ENCODE measurements at regions not wholly inside any gene's neighbourhood (a gene's known extent, or its start where the extent isn't known, plus 50 kb on each side); places are given as distances from the start of the nearest gene placed in this dataset.

DNA sequence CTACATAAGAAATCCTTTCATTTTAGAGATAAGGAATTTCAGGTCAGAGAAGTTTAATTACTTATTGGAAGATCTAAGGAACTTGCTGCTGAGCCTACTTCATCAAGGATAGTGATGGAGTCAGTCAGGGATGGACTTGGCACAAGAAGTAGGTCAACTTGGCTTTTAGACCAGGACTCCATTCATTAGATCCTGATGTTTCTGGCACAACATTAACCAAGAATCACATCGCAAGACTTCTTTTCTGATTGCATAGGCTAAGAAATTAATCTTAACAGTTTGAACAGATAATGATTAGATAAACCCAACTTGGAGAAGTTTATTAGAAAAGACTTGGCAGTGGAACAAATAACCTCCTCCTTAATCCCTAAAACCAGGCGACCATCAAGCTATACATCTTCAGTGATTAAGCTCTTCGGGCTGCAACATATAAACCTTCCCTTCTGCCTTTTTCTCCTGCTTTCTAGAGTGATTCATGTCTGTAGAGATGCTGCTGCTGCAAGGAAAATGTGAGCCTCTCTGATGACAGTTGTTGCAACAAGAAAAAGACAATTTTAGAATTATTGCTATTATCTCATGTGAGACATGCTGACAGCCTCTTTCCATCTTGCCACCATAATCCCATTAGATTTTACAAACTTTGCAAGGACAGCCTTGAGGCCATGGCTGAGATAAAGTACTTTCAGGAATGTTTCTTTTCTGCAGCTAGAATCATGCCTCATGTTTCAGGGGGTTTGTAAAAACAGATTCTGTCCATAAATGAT is 207.9 kb upstream of the SLC27A6 start:
- Mint-ChIP-seq H3K27ac (ENCODE audit: unreplicated experiment) (no peak overlapping the region), H3K36me3 (ENCODE audit: unreplicated experiment) (no peaks in the 10 kb centered on the region), H3K4me3 (ENCODE audit: unreplicated experiment) (no peak overlapping the region), H3K27me3 (ENCODE audit: unreplicated experiment) (peaks cover 18% of the 10 kb centered on the region), H3K4me1 (ENCODE audit: unreplicated experiment) (peaks cover 4% of the 10 kb centered on the region), H3K9me3 (ENCODE audit: unreplicated experiment) (peaks cover 4% of the 10 kb centered on the region)
- no peak for DNase-seq (ENCODE audit: extremely low spot score, unreplicated experiment)
- TF ChIP-seq, protein P1, sequence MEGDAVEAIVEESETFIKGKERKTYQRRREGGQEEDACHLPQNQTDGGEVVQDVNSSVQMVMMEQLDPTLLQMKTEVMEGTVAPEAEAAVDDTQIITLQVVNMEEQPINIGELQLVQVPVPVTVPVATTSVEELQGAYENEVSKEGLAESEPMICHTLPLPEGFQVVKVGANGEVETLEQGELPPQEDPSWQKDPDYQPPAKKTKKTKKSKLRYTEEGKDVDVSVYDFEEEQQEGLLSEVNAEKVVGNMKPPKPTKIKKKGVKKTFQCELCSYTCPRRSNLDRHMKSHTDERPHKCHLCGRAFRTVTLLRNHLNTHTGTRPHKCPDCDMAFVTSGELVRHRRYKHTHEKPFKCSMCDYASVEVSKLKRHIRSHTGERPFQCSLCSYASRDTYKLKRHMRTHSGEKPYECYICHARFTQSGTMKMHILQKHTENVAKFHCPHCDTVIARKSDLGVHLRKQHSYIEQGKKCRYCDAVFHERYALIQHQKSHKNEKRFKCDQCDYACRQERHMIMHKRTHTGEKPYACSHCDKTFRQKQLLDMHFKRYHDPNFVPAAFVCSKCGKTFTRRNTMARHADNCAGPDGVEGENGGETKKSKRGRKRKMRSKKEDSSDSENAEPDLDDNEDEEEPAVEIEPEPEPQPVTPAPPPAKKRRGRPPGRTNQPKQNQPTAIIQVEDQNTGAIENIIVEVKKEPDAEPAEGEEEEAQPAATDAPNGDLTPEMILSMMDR (IDR thresholded peaks at IDR 0.05): no peak

DNA sequence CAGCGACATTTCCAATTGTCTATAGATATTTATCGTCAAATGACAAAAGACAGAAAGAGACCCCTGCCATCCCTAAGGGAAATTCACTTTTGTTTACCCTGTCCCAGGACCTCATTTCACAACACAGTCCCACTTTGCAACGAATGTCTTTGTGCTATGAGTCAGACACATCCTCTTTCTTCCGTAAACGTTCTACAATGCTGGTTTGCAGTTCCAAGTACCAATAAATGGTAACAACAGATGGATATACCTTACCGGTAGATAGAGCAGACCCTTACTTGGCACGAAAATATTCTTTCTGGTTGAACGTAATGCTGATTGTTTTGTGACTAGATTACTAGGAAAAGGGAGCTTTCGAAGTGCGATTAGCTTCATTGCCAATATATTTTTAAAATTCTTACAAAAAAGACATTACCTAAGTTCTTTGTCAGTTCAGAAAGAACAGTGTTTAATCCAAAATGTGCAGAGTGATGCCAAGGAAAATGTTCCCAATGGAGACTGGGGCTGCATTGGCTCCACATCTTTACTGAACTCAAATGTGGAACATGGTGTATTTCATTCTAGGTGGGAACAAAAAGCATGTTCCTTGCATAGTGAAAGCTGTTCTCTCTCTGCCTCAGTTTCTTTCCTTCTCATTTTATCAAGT is 202.5 kb upstream of the SLC27A6 start:
- Mint-ChIP-seq H3K9me3 (ENCODE audit: unreplicated experiment) (peaks cover 4% of the 10 kb centered on the region), H3K27ac (ENCODE audit: unreplicated experiment) (no peak overlapping the region), H3K4me3 (ENCODE audit: unreplicated experiment) (no peak overlapping the region), H3K27me3 (ENCODE audit: unreplicated experiment) (peaks cover 15% of the 10 kb centered on the region), H3K36me3 (ENCODE audit: unreplicated experiment) (no peaks in the 10 kb centered on the region), H3K4me1 (ENCODE audit: unreplicated experiment) (no peaks in the 10 kb centered on the region)
- TF ChIP-seq, protein P1 (IDR thresholded peaks at IDR 0.05): no peak
- no peak for DNase-seq (ENCODE audit: extremely low spot score, unreplicated experiment)

DNA sequence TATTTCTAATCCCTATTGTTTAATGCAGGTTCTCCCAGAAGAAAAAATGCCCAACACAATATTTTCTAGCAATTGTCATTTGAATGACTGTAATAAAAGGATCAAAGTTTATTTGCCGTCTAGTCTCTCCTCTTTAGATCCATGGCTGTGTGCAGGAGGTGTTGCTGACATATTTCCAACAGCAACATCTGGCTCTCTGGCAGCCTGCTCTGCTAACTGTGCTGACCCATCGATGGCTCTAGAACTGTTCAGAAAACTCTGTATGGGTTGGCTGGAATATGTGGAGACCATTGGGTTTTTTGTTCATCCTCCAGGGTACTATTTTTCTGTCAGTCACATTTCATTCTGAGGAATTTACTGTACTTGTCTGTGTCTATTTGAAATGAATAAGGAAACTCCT is 202.0 kb upstream of the SLC27A6 start:
- TF ChIP-seq, protein P1 (IDR thresholded peaks at IDR 0.05): no peak
- H3K27me3 Mint-ChIP-seq (ENCODE audit: unreplicated experiment): peaks cover 15% of the 10 kb centered on the region
- peaks cover 4% of the 10 kb centered on the region for H3K9me3 Mint-ChIP-seq (ENCODE audit: unreplicated experiment)
- no peak for DNase-seq (ENCODE audit: extremely low spot score, unreplicated experiment)
- no peak overlapping the region for H3K4me3 Mint-ChIP-seq (ENCODE audit: unreplicated experiment)
- no peaks in the 10 kb centered on the region for H3K4me1 Mint-ChIP-seq (ENCODE audit: unreplicated experiment)
- H3K36me3 Mint-ChIP-seq (ENCODE audit: unreplicated experiment): no peaks in the 10 kb centered on the region
- no peak overlapping the region for H3K27ac Mint-ChIP-seq (ENCODE audit: unreplicated experiment)

DNA sequence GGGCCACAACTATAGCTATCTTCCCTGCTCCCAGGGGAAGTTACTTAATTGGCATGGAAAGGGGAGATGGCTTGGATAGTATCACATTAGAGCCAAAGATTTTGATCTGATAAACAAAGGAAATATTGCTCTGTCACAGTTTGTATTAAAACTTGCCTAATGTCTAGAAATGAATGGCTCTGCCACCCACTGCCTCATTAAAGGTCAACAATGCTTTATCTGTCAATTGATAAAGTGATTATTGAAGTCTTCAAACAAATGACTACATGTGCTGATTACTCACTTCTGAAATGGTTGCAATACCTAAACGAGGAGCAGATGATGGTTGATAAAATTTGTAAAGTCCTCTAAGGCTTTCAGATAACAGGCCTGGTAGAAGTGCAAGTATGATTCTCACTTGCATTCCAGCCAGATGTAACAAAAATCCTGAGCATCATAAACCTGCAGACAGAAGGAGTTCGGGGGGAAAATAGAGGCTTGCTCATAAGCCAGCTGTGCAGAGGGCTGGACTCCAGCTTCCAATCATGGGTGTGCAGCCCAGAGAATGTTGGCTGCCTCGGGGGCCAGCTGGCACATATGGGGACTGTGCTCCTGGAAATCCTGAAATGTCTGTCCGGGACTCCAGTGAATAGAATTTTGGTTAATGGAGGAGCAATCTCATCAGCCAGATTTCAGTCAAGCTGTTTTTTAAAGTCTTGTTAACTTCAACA is 200.5 kb upstream of the SLC27A6 start:
- TF ChIP-seq, protein P1 (IDR thresholded peaks at IDR 0.05): no peak
- Mint-ChIP-seq H3K4me3 (ENCODE audit: unreplicated experiment) (no peak overlapping the region), H3K27me3 (ENCODE audit: unreplicated experiment) (peaks cover 18% of the 10 kb centered on the region), H3K36me3 (ENCODE audit: unreplicated experiment) (no peaks in the 10 kb centered on the region), H3K4me1 (ENCODE audit: unreplicated experiment) (no peaks in the 10 kb centered on the region), H3K9me3 (ENCODE audit: unreplicated experiment) (no peaks in the 10 kb centered on the region), H3K27ac (ENCODE audit: unreplicated experiment) (no peak overlapping the region)
- no peak for DNase-seq (ENCODE audit: extremely low spot score, unreplicated experiment)
